ENCODE measurements at regions not wholly inside any gene's neighbourhood (a gene's known extent, or its start where the extent isn't known, plus 50 kb on each side); places are given as distances from the start of the nearest gene placed in this dataset.

DNA sequence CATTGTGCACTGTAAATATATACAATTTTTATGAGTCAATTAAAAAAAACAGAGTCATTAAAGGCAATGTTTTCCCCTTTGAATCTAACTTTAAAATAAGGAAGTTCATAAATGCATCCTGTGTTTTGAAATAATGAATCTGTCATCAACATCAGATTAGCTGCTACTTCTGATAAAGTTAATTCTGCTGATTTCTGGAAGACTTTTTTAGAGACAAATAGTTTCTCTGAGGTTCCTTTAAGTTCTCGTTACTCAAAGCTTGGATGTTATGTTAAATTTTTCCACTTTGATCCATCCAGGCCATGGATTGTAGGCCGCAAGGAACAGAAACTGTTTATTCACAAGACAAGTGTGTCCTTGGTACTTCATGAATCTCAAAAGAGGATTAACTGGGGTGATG lies 115.5 kb downstream of the CARTPT start:
- Histone ChIP-seq H3K27ac (no peak overlapping the region), H3K27me3 (no peaks in the 10 kb centered on the region), H3K9me3 (no peaks in the 10 kb centered on the region), H3K4me3 (no peak overlapping the region), H3K36me3 (no peaks in the 10 kb centered on the region), H3K4me1 (peaks cover 0 to 19% (median 16%) of the 10 kb centered on the region in 4 donors)
- no peak for DNase-seq
- intact Hi-C loops (cut with DNase I; ENCODE audit: low total_unique reads): no loop called here
- no peak for TF ChIP-seq CTCF (IDR thresholded peaks at IDR 0.05)

GRCh38 chr5:71836084-71836483 lies 117.0 kb downstream of the CARTPT start:
- no peak for DNase-seq
- H3K9me3 ChIP-seq: peaks cover 0 to 2% (median 0%) of the 10 kb centered on the region in 3 donors
- no peak overlapping the region for H3K27ac ChIP-seq
- H3K36me3 ChIP-seq: no peaks in the 10 kb centered on the region
- no peaks in the 10 kb centered on the region for H3K27me3 ChIP-seq
- TF ChIP-seq CTCF (IDR thresholded peaks at IDR 0.05): no peak
- peaks cover 0 to 7% (median 3%) of the 10 kb centered on the region in 4 donors for H3K4me1 ChIP-seq
- intact Hi-C loops (cut with DNase I; ENCODE audit: low total_unique reads): no loop called here
- no peak overlapping the region for H3K4me3 ChIP-seq

DNA sequence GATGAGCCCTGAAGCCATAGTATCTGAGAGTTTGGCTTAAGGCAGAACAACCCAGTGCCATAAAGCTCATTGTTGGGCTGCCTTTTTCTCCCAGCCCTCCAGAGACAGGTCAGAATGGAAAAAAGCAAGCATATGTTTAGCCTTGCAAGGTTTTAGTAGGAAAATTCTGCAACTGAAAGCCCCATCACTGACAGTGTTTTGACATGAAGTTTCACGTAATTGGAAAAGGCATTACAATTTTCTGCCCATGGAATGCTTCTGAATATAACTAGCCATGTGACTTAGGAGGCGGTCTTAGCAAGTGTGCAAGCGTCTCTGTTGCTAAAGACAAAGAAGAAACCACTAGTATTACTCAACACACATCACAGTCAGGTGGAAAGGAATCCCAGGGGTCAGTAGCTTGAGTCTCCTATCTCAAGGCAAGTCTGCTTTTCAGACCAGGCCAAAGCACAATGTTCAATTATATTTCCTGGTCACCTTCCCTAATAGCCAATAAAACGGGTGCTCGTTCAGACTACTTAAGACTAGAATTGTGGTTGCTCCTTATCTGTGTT lies 117.6 kb downstream of the CARTPT start:
- no peak for TF ChIP-seq CTCF (IDR thresholded peaks at IDR 0.05)
- intact Hi-C loops (cut with DNase I; ENCODE audit: low total_unique reads): no loop called here
- Histone ChIP-seq H3K4me3 (no peak overlapping the region), H3K27me3 (no peaks in the 10 kb centered on the region), H3K4me1 (peaks cover 0 to 2% (median 0%) of the 10 kb centered on the region in 4 donors), H3K27ac (peak overlapping the region in 1 of 2 donors; percentile 17), H3K36me3 (no peaks in the 10 kb centered on the region), H3K9me3 (peaks cover 0 to 5% (median 0%) of the 10 kb centered on the region in 3 donors)
- no peak for DNase-seq

GRCh38 chr5:71838286-71838685 lies 119.2 kb downstream of the CARTPT start:
- Histone ChIP-seq H3K27ac (no peak overlapping the region), H3K27me3 (no peaks in the 10 kb centered on the region)
- intact Hi-C loops (cut with DNase I; ENCODE audit: low total_unique reads): no loop called here

DNA sequence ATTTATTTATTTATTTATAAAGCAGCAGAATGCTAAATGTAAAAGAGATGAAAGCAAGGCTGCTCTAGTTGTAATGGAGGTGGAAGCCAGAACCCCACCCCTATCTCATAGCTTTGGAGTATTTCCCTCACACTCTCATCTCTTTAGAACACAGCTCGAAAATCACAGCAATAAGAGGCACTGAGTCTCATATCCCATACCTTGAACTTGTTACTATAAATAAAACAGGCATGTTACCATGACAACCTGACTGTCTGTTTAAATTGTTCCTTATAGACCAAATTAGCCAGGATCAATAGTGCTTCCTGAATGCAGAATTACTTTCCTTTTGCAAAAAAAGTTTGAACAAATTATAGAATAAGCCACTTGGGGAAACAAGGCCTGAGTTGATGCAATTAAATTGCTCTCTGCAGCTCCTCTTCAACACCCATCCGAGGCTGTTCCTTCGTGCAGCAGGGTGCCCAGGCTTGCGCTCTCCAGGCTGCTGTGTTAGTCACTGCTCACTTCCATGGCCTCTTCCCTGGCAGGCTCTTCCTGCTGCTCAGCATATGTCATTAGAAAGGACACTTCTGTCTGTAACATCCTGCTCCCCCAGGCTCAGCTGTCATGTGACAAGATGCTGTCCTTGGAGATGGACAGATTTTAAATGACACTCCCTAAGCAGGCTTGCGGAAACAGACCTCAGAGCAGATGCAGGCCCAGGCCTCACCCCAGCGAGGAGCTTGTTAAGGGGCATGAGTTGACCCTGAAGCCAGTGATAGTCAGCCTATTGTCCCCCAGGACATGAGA lies 120.2 kb downstream of the CARTPT start:
- H3K9me3 ChIP-seq: peaks cover 0 to 5% (median 0%) of the 10 kb centered on the region in 3 donors
- intact Hi-C loops (cut with DNase I; ENCODE audit: low total_unique reads): no loop called here
- H3K4me3 ChIP-seq: no peak overlapping the region
- no peak for DNase-seq
- H3K27me3 ChIP-seq: no peaks in the 10 kb centered on the region
- no peak overlapping the region for H3K27ac ChIP-seq
- no peak for TF ChIP-seq CTCF (IDR thresholded peaks at IDR 0.05)
- no peaks in the 10 kb centered on the region for H3K4me1 ChIP-seq
- no peaks in the 10 kb centered on the region for H3K36me3 ChIP-seq

More at GRCh38 chr5:71838286-71838685, 119.2 kb downstream of the CARTPT start:
- Histone ChIP-seq H3K9me3 (peaks cover 0 to 5% (median 0%) of the 10 kb centered on the region in 3 donors), H3K4me1 (no peaks in the 10 kb centered on the region), H3K36me3 (no peaks in the 10 kb centered on the region), H3K4me3 (no peak overlapping the region)
- no peak for TF ChIP-seq CTCF (IDR thresholded peaks at IDR 0.05)
- DNase-seq: no peak
